ENCODE measurements at regions not wholly inside any gene's neighbourhood (a gene's known extent, or its start where the extent isn't known, plus 50 kb on each side); places are given as distances from the start of the nearest gene placed in this dataset.
"Not testable (repeated sequence)": the region's sequence is repeated elsewhere in the genome, so short reads cannot be mapped to it uniquely, and the experiment has no call there.

GRCh38 chr6:1477432-1478090 lies 88.2 kb downstream of the FOXF2 start:
- no peak overlapping the region for H3K23ac ChIP-seq (ENCODE audit: insufficient read length, low read depth, low read length)
- TF ChIP-seq CTCF (conservative IDR thresholded peaks at IDR 0.05), result no peak
- no peak overlapping the region for H3K56ac ChIP-seq (ENCODE audit: insufficient read length, low read depth, low read length)
- H3K27ac ChIP-seq (ENCODE audit: insufficient read length, low read depth, low read length), result no peak overlapping the region
- no peak for DNase-seq
- no peaks in the 10 kb centered on the region for H4K20me1 ChIP-seq (ENCODE audit: control insufficient read depth, insufficient read depth, insufficient read length)
- no peaks in the 10 kb centered on the region for H3K9me3 ChIP-seq (ENCODE audit: control insufficient read depth, low read depth, low read length)
- Mint-ChIP-seq H3K9me3 (no peaks in the 10 kb centered on the region; a peak in 2 of 5 replicates), H3K36me3 (ENCODE audit: insufficient read depth in 1 of 3, low read depth in 3 of 3) (no peaks in the 10 kb centered on the region; a peak in 1 of 7 replicates), H3K4me1 (peaks cover 5 to 14% of the 10 kb centered on the region in 2 experiments; a peak in 3 of 4 replicates), H3K27me3 (ENCODE audit: low read depth) (peaks cover 5% of the 10 kb centered on the region; the same call in 1 of the 2 replicates), H3K27ac (no peak overlapping the region; a peak in 1 of 7 replicates), H3K4me3 (no peak overlapping the region)
- H2BK12ac ChIP-seq (ENCODE audit: insufficient read length, low read depth, low read length), result no peak overlapping the region
- H2BK120ac ChIP-seq (ENCODE audit: low read depth, low read length, poor library complexity, severe bottlenecking), result no peak overlapping the region
- H3K79me2 ChIP-seq (ENCODE audit: insufficient read depth, low read length), result no peaks in the 10 kb centered on the region
- no peak overlapping the region for H2BK20ac ChIP-seq (ENCODE audit: low read depth, low read length, poor library complexity, severe bottlenecking)
- peaks cover 2% of the 10 kb centered on the region; the same call in 1 of the 2 replicates for H3K4me1 ChIP-seq (ENCODE audit: insufficient read depth, low read length)
- H2AK5ac ChIP-seq (ENCODE audit: insufficient read length, low read length), result no peak overlapping the region
- H3K14ac ChIP-seq (ENCODE audit: insufficient read depth, low read length), result no peak overlapping the region
- H3K4ac ChIP-seq (ENCODE audit: low read depth, low read length), result no peak overlapping the region
- no peaks in the 10 kb centered on the region for H3K27me3 ChIP-seq (ENCODE audit: insufficient read depth, low read length)
- H4K8ac ChIP-seq (replicated peaks; ENCODE audit: insufficient read length, low read depth, low read length), result no peak overlapping the region
- no peak overlapping the region for H3T11ph ChIP-seq (ENCODE audit: low read length)
- H2BK15ac ChIP-seq (ENCODE audit: low read depth, low read length), result no peak overlapping the region
- no peak overlapping the region for H4K91ac ChIP-seq (ENCODE audit: insufficient read length, low read depth, low read length)
- H4K5ac ChIP-seq (ENCODE audit: insufficient read length, low read depth, low read length), result no peak overlapping the region
- no peak overlapping the region for H3K4me2 ChIP-seq (ENCODE audit: insufficient read depth, insufficient read length, low read length)
- no peaks in the 10 kb centered on the region for H3K79me1 ChIP-seq (ENCODE audit: insufficient read depth, low read depth, low read length, poor library complexity, severe bottlenecking)
- H2BK5ac ChIP-seq (ENCODE audit: insufficient read length, low read length), result no peak overlapping the region
- WGBS (ENCODE audit: extremely low coverage, insufficient read length, low lambda C conversion rate), result no CpG with 5 or more reads among the region's 11 CpGs
- no peak overlapping the region for H2AFZ ChIP-seq (ENCODE audit: low read length)
- H3K9ac ChIP-seq (ENCODE audit: extremely low read depth, insufficient read length, low read length), result no peak overlapping the region
- no peaks in the 10 kb centered on the region for H3K23me2 ChIP-seq (ENCODE audit: insufficient read length, low read depth, low read length, poor library complexity, severe bottlenecking)
- no peak overlapping the region for H3K18ac ChIP-seq (ENCODE audit: insufficient read length, low read depth, low read length)

- not testable (repeated sequence) for H4K20me1 ChIP-seq (ENCODE audit: control insufficient read depth, insufficient read depth, insufficient read length); H3K79me1 ChIP-seq (ENCODE audit: insufficient read depth, low read depth, low read length, poor library complexity, severe bottlenecking); H3K9me3 Mint-ChIP-seq; H2BK20ac ChIP-seq (ENCODE audit: low read depth, low read length, poor library complexity, severe bottlenecking); H3K9ac ChIP-seq (ENCODE audit: extremely low read depth, insufficient read length, low read length); H3K4me1 ChIP-seq (ENCODE audit: insufficient read depth, low read length); H2AK5ac ChIP-seq (ENCODE audit: insufficient read length, low read length); H3K27me3 Mint-ChIP-seq (ENCODE audit: low read depth); DNase-seq; H3K18ac ChIP-seq (ENCODE audit: insufficient read length, low read depth, low read length); H3K23me2 ChIP-seq (ENCODE audit: insufficient read length, low read depth, low read length, poor library complexity, severe bottlenecking); H3K27ac ChIP-seq (ENCODE audit: insufficient read length, low read depth, low read length); H2BK12ac ChIP-seq (ENCODE audit: insufficient read length, low read depth, low read length); H3K4me3 Mint-ChIP-seq; H3K27ac Mint-ChIP-seq; H3K36me3 Mint-ChIP-seq (ENCODE audit: insufficient read depth in 1 of 3, low read depth in 3 of 3); H3K23ac ChIP-seq (ENCODE audit: insufficient read length, low read depth, low read length); H3K56ac ChIP-seq (ENCODE audit: insufficient read length, low read depth, low read length); H4K91ac ChIP-seq (ENCODE audit: insufficient read length, low read depth, low read length); H3K4ac ChIP-seq (ENCODE audit: low read depth, low read length); H3K79me2 ChIP-seq (ENCODE audit: insufficient read depth, low read length); H2BK5ac ChIP-seq (ENCODE audit: insufficient read length, low read length); H3K4me2 ChIP-seq (ENCODE audit: insufficient read depth, insufficient read length, low read length); H3K27me3 ChIP-seq (ENCODE audit: insufficient read depth, low read length); H2AFZ ChIP-seq (ENCODE audit: low read length); H3K9me3 ChIP-seq (ENCODE audit: control insufficient read depth, low read depth, low read length); H4K8ac ChIP-seq (replicated peaks; ENCODE audit: insufficient read length, low read depth, low read length); H2BK15ac ChIP-seq (ENCODE audit: low read depth, low read length); H2BK120ac ChIP-seq (ENCODE audit: low read depth, low read length, poor library complexity, severe bottlenecking); H3K14ac ChIP-seq (ENCODE audit: insufficient read depth, low read length); H3T11ph ChIP-seq (ENCODE audit: low read length); H4K5ac ChIP-seq (ENCODE audit: insufficient read length, low read depth, low read length)
- H3K4me1 Mint-ChIP-seq, result peaks cover 2 to 11% of the 10 kb centered on the region in 2 experiments; a peak in 3 of 4 replicates
- WGBS (ENCODE audit: extremely low coverage, insufficient read length, low lambda C conversion rate), result no CpG with 5 or more reads among the region's 4 CpGs
Observed at GRCh38 chr6:1478163-1478826, 88.9 kb downstream of the FOXF2 start.

Measured in H9 (cell line).